ENCODE measurements at regions not wholly inside any gene's neighbourhood (a gene's known extent, or its start where the extent isn't known, plus 50 kb on each side); places are given as distances from the start of the nearest gene placed in this dataset.

DNA sequence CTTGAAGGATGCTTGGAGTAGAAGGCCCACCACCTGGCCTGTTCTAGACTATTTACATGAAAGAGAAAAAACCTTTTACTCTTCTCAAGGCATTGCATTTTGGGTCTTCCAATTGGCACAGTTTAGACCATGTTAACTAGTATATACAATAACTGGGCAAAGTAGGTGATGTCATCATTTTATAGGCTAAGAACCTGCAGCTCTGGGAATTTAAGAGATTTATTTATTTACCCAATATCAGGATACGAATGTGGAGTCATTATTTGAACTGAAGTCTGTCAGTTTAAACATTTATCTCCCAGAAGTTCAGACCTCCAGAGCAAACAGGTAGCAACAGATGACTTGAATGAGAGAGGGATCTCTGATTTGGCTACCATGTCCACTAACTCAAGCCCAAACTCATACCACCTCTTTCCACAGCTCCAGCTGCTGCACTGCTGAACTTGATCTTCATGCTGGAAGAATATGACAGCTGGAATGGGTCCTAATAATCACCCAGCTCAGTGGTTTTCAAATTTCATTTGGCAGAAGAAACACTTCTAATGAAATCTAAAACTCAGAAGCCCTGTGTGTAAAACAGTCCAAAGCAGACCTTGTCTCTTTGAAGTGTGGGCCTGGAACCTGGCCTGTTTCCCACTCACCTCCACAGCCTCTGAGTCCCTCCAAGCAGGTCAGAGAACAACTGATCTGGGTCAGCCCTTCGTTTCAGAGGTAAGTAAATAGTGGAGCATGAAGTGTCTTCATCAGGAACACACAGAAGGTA lies 179.2 kb downstream of the EMP1 start:
- DNase-seq: no peak

DNA sequence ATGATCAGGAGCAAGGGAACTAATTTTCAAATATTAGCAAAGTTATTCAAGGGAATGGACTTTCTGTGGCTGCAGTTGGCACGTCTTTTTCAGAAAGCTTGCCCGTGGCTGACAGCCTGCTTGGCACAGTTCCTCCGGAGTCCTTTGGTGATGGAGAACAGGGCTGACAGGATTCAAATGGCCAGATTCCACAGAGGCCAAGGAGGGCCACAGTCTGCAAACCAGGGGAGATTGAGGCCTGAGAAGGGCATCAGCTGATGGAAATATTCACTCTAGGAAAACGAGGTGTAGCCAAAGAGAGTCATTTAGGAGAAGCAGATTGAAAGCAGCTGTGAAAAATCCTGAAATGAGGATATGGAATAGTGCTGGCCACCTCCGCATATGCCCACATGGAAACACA lies 178.3 kb downstream of the EMP1 start:
- DNase-seq: no peak

DNA sequence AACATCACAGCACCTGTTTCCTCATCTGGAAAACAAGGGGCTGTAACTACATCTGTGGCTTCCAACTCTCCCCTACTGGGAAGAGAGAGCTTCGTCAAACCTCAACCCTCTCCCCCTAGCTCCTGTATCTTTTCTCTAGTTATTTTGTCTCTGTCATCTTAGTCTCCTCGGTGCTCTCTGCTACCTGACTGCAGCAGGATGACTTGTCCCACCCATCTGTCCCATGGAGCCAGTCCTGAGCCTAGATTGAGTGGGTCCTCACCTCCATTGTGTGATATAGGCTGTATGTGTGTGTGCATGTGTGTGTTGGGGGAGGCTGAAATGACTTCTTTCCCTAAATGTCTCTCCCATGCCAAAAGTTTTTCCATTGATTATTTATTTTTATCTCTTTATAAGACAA lies 177.3 kb downstream of the EMP1 start:
- DNase-seq: no peak

DNA sequence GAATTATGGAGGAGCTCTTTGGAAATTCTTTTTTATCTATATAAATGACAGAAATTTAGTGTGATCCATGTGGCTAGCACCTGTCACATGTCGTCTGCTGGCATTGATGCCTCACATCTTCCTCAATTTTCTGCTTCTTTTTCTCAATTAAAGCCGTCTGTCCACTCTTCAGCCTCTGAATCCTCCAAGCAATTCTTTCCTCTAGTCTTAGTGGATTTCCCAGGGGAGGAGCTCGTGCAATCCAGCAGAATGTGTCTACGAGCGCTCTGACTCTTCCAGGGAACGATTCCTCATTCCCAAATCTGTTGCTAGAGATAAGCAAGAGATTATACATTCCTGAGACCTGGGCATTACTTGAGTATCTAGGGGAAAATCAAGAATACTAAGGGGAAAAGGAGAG lies 176.6 kb downstream of the EMP1 start:
- no peak for DNase-seq

DNA sequence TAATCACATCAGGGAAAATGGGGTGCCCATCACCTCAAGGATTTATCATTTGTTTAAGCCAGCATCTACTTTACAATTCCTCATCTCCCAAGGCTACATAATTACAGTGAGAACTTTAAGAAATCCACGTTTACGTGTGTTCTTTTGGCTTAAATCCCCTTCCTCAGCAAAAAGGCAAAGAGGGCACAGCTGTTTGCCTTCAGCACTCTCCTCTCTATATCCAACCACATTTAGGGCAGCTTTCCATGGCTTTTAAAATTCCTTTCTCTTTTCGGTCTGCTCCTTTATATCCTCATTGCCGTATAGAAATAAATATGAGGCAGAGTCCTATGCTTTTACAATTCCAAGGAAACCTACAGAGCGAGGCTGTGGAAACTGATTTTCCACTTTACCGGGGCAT lies 175.9 kb downstream of the EMP1 start:
- no peak for DNase-seq

DNA sequence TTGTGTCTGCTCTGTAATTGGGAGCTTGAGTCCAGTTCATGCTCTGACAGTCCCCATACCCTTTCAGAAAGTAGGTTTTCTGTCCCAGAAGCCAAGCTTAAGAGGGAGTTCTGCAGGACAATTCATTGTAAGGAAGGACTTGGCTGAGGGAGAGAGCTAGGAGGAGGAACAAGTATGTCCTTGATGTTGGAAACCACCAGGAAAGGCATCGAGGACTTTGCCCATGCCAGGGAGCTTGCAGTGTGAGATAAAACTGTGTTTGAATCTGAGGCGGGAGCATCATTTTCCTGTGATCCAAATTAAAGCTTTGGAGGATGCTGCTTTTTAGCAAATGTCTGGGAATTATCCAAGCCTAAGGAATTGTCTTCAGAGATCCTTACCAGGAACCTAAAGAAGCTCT lies 175.3 kb downstream of the EMP1 start:
- DNase-seq: no peak

DNA sequence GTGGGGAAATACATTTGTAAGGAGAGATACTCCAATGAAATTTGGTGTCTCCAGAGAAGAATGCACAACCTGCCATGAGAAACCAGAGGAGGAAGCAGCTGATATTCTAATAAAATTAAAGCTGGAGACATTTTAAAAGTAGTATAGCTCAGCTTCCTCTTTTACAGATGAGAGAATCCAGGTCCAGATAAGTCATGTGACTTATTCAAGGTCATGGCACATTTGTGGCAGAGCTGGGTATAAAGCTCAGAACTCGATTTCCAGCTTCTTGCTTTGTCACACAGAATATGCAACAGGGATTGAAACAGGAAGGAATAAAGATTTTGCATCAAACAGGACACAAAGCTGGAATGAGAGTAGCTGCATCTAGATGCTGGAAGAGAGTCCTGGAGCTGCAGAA lies 174.8 kb downstream of the EMP1 start:
- DNase-seq: no peak

DNA sequence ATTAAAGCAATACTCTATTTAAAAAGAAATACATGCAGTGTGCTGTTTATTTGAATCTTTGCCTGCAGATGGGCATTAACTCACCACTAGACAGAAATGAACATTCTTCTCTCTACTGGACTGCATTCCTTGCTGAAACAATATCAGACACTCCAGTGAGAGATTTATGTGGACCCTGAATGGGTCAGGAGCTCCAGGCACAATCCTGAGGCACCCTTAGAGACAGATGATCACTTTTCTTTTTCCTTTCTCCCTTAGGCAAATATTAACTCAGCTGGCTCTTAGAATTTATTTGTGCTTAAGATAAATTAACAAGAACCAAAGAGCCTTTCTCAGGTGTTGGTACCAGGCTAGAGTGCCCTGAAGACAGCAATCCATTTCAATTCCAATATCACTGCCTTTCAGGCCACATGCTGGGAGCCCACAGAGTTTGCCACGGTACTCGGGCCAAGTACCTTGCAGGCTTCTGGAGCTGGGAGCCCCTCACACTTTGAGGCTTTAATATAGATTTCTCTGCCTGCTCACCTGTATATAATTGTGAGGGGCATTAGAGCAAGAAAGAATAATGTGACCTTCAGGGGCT lies 173.0 kb downstream of the EMP1 start:
- no peak for DNase-seq

DNA sequence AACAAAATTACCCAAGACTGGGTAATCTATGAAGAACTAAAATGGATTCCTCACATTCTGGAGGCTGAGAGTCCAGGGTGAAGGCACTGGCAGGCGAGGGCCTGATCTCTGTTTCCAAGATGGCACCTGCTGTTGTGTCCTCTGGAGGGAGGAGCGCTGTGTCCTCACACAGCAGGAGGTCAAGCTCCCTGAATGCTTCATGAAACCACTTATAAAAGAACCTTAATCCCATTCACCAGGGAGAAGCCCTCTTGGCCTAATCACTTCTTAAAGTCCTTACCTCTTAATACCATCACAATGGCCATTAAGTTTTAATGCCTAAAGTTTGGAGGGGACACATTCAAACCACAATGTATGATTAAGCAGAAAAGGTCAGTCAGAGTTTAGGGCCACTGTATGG lies 172.4 kb downstream of the EMP1 start:
- DNase-seq: no peak

DNA sequence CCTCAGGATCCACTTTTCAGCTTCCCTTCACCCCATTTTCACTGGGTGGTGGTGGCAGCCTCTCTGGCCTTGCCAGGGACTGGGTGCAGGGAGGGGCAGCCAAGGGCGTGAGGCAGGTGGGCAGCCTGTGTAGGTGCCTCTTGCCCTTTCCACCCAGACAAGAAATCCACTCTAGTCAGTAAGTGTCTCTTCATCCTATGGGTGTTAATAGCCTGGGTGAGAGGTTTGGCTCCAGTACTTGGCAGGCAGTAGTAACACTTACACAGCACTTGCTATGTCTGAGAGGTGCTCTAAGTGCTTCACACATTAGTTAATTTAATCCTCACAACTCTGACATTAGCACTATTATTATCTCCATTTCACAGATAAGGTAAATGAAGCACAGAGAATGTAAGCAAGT lies 171.9 kb downstream of the EMP1 start:
- DNase-seq: no peak

DNA sequence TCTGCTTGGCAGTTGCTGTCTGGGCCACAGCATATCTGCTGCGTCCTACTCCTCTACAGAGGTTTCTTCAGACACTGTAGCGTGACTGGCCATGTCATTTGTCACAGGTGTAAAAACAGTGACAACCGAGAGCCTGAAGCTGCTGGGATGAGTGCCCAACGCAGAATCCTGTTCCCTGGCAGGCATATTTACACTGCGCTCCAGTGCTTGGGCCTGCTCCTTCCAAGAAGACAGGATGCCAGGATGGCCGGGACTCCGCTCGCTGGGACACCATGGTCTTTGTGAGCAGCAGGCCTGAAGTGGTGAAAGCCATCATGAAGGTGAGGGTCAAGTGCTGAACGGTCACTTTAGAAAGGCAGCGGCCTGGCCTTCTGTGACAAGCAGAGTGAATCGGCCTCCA lies 171.4 kb downstream of the EMP1 start:
- no peak for DNase-seq

DNA sequence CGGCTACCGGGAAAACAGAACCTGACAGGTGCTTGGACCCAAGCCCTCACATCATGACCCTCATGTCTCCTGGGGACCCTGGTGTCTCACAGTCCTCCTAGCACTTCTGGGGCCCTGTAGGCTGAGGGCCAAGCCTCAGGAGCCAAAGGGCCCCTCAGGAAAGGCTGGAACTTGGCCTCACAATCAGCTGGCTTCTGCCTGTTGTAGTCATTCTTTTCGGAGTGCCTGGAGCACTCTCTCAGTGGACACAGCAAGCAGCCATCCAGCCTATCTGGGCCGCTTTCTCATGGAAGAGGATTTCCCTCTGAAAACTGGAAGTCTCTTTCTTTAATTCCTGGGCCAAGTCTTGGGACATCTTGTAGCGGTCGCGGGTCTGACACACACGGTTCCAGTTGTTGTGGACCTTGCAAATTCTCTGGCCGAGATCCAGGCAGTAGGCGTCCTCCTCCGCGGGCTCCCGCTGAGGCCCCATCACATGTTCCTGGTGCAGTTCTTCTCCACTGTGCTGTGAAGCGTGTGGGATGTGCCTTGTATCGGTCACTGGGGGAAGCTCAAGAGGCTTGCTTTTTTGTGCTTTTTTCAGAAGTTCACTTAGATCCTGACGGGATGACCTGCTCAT lies 169.3 kb downstream of the EMP1 start:
- DNase-seq: no peak

DNA sequence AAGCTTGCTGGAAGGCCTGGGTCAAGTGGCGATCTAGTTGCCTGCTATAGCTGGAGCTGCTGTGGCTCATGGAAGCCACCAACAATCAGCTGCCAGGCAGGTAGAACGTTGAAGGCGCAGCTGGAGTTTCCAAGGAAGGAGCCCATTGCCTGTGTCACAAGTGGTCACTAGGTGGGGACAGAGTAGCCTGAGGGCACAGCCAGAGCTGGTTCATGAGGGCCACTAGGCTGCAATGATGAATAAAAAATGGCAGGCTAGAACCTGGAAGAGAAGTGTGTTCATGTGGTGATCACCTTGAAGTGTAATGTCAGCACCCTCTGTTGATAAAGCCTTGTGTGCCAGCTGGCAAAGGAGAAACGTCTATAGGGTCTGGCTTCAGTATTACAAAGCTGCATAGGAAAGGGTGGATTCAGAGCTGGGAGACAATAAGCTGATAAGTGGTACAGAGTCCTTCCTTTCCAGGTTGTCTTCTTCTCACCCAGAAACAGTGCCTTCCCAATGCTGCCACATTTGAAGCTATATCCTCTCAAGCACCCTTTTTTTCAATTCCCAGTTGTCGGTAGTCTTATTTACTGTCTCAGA lies 165.8 kb downstream of the EMP1 start:
- DNase-seq: no peak

DNA sequence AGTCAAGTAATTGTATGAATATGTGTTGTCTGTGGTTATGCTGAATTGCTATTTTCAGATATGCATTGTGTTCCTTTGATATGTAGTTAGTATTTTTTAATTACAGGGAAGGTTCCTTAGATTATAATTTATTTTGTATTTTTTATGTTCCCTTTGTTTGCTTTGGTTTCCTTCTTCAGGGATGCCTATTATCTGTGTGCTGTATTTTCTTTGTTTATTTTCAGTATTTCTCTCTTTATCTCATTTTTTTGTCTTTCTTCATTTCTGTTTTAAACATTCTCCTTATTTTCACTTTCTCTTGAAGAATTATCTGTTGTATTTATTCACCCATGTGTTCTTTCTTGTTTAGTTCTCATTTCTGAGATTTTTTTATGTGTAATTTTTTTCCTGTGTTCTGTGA lies 163.1 kb downstream of the EMP1 start:
- no peak for DNase-seq

DNA sequence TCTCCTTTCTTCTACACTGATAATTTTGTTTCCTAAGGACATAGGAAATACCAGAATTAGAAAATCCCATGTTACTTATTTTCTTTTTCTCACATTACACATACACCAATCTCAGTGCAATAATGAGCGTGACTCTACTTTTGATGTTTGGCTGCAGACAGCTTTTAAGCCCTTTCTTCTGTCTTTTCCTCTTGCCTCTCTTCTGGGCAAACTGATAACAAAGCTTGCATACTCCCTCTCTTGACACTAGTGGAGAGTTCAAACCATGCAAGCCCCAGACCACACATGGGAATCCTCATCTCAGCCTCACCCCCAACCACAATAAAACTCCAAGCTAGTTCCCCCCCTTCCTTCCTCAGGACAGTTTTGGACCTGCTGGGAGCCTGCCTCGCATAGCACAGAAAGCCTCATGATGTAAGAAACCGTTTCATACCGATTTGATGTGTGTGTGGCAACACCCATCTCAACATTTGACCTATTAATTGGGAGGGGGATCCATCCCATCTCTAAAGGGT lies 161.9 kb downstream of the EMP1 start:
- DNase-seq: no peak

DNA sequence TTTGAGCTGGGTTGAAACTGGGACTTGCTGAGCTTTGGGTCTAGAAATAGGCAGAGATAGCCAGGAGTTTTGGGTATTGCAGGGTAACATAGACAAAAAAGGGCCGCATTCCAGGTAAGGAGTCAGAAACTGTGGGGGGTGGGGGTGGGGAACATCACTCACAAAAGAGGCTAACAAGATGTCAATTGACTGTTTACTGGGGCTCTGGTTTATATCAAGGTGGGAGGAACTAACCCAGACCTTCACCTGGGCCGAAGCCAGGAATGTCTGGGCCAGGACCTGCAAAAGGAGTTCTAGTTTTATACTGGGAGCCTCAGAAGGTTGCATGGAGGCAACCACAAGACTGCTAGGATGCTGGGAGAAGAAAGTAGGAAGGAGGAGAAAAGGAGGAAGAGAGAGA lies 154.4 kb downstream of the EMP1 start:
- no peak for DNase-seq

DNA sequence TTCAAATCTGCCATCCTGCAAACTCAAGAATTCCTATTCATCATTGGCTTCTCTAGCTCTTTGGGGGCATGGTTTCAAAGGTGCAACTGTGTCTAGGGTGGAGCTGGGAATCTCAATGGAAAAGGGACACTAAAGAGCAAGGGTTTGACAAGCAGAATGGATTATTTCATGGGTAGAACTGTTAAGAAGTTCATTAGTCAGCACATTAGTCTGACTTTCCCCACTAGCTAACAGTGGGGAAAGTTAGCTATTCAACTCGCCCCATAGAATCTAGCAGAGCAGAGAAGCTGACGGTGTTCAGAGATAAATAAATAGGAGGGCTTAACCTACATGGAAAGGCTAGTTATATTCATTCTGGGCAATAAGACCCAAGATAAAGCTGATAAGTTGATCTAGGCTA lies 153.9 kb downstream of the EMP1 start:
- DNase-seq: no peak

DNA sequence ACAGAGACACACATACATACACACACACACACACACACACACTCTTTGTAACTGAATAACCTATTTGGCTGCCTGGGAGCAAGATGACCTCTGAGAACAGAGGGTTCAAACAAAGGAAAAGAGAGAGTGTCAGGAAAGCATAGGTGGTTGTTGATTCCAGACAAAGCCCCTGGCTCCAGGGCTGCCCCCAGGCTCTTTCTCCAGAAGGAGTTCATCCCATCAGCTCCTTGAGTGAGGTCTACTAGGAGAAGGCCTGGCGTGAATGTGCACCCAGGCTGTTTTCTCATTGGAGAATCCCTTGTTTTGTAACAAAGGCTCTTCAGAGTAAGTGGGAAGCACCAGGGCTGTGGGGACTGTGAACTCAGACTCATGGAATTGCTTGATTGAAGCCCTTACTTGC lies 151.9 kb downstream of the EMP1 start:
- no peak for DNase-seq

DNA sequence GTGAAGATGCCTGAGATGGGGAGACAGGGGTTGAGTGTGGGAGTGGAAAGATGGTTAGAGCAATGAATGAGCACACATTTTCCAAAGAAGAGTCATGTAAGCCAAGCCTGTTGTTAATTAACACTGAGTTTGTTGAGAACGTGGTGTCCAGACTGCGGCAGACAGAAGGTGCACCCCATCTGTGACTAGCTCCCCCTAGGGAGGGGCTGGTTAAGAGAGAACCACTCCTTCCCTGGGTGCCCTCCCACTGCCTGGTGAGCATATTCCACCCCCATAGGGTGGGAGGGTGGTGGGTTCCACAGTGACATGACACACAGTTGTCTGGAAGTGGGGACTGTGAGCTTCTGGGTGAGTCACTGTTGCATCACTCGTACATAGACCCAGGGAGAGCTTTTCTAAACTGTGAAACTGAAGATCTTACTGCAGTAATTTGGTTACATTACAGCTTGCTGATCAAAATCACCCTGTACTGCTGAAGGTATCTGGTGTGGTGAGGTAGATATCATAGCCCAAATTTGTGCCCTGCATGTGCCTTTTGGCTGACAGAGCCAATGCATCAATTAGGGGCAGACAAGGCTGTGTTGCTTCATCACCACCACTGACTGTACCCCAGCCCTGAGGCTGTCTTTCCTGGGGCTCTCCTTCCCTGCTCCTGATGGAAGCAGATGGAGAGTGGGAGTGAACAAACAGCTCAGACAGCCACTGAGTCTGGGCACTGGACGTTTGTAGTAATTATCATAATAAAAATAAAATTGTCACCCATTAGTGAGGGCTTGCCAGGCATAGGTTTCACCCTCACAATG lies 150.9 kb downstream of the EMP1 start:
- no peak for DNase-seq

DNA sequence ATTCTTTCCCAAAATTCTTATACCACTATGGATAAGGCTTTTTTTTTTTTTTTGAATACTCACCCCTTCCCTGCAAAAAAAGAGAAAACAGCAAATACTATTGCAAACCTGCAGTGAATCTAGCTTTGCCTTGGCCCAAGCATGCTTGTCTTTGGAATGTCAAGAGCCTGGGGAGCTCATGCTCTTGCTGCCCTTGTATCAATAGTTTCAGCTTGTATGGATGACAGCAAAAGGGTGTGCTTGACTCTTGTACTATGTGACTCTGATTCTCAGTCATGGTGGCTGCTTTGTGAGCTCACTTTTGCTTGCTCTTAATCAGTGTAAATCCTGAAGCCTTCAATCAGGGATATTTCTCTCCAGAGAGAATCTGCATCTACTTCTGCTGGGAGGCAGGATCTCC lies 149.2 kb downstream of the EMP1 start:
- DNase-seq: no peak

DNA sequence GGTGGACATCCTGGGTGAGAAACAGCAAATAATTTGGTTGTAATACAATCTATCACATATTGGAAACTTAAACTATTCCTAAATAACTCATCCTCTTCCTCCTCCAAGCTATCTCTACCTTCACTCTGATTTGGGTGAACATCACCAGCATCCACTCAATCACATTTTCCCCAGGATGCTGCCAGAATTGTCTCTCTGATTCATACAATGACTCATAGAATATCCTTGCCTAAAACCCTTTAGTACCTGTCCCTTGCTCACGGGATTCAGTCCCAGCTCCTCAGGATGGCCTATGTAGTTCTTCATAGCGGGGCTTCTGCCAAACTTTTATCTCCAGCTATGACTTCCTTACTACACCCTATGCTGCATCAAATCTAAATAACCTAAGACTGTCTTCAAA lies 146.8 kb downstream of the EMP1 start:
- no peak for DNase-seq

DNA sequence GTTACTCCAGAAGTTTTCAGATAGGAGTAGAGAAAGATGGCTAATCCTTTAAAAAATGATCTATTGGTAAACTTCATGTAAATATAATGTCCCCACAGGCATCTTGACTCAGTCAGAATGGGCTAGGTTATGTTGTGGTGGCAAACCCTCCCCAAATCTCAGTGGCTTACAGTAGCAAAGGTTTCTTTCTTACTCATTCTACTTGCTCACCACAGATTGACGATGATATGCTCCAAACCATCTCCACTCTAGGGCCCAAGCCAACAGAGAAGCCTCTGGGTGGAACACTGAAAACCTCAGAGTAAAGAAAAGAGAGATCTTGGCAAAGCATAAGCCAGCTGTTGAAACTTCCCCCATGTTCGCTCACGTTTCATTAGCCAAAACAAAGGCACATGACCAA lies 146.4 kb downstream of the EMP1 start:
- no peak for DNase-seq

DNA sequence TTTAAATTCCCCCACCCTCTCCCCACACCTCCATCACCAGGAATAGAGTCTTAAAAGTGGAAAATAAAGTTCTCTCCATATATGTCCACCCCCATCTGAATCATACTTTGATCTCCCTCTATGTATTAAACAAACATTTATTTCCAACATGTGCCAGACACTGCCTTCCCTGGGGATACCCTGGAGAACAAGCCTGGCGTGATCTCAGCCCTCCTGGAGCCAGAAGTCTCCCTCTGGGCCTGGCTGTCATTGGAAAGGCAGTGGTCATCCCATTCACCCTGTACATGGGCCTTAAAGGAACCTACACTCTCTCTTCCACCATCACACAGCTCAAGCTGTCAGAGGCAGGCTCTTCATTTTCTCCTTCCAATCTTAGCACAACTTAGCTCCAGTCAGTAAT lies 143.6 kb downstream of the EMP1 start:
- DNase-seq: no peak
